DND-41 (cell line): ENCODE measurements at regions not wholly inside any gene's neighbourhood (a gene's known extent, or its start where the extent isn't known, plus 50 kb on each side); places are given as distances from the start of the nearest gene placed in this dataset.
A peak's percentile ranks its signal among the peaks of the same experiment; 100 is the strongest.

ENCODE experiments used
- ATAC-seq: fragments of 200-7000 bp; cut with Tn5 transposase; 3 replicates; pipeline ENCODE4 v1.9.1; 2021; ENCODE audit warnings: low read depth; ENCODE audit not compliant: insufficient read depth
- DNase-seq: peaks from one replicate; pipeline ENCODE4 v3.0.0-alpha.2; 2020
- H2AFZ ChIP-seq: 2 replicates; pipeline ENCODE4 v1.6.0; 2012; ENCODE audit warnings: low read depth, low read length
- H3K27ac ChIP-seq: 2 replicates; pipeline ENCODE4 v1.5.1; 2012; ENCODE audit warnings: low read length, inconsistent platforms
- H3K27me3 ChIP-seq: fragments of 200-600 bp; sonication (generic); 2 replicates; pipeline ENCODE4 v1.6.0; 2012; ENCODE audit warnings: low read length, mild to moderate bottlenecking, inconsistent platforms; ENCODE audit not compliant: insufficient read depth, poor library complexity
- H3K36me3 ChIP-seq: 2 replicates; pipeline ENCODE4 v1.5.1; 2012; ENCODE audit warnings: low read length, inconsistent platforms; ENCODE audit not compliant: insufficient read depth
- H3K4me1 ChIP-seq: 2 replicates; pipeline ENCODE4 v1.5.1; 2012; ENCODE audit warnings: mild to moderate bottlenecking, low read length; ENCODE audit not compliant: insufficient read depth
- H3K4me2 ChIP-seq: 2 replicates; pipeline ENCODE4 v1.6.0; 2012; ENCODE audit warnings: mild to moderate bottlenecking, moderate library complexity, low read length, inconsistent platforms; ENCODE audit not compliant: insufficient read depth
- H3K4me3 ChIP-seq, 2 experiments: fragments of 200-600 bp in 1 of 2; shearing (Covaris generic) in 1 of 2; 2 replicates each; pipeline ENCODE4 v1.5.1; 2012 to 2016; ENCODE audit warnings: inconsistent platforms in 2 of 2, low read length in 2 of 2, mild to moderate bottlenecking in 2 of 2, low read depth in 1 of 2, moderate library complexity in 1 of 2
- H3K79me2 ChIP-seq: 2 replicates; pipeline ENCODE4 v1.6.0; 2012; ENCODE audit warnings: low read length, inconsistent platforms; ENCODE audit not compliant: insufficient read depth
- H3K9ac ChIP-seq: 2 replicates; pipeline ENCODE4 v1.6.0; 2012; ENCODE audit warnings: low read depth, mild to moderate bottlenecking, inconsistent platforms, low read length, moderate library complexity
- H3K9me3 ChIP-seq: 2 replicates; pipeline ENCODE4 v1.5.1; 2012; ENCODE audit warnings: low read length, moderate library complexity, mild to moderate bottlenecking, inconsistent platforms; ENCODE audit not compliant: insufficient read depth, severe bottlenecking
- H4K20me1 ChIP-seq: 2 replicates; pipeline ENCODE4 v1.6.0; 2012; ENCODE audit warnings: low read length; ENCODE audit not compliant: insufficient read depth
- EZH2 ChIP-seq: IDR thresholded peaks from 3 replicates; pipeline ENCODE4 v1.6.1; 2012; ENCODE audit warnings: borderline replicate concordance, low read depth, mild to moderate bottlenecking, moderate library complexity, low read length, inconsistent platforms; ENCODE audit not compliant: severe bottlenecking
- TF ChIP-seq, protein P1 (sequence below): IDR thresholded peaks from 2 replicates; pipeline ENCODE4 v1.5.1; 2012; ENCODE audit warnings: borderline replicate concordance, low read length, moderate library complexity, mild to moderate bottlenecking; ENCODE audit not compliant: poor library complexity, severe bottlenecking; ENCODE audit errors: extremely low read depth

DNA sequence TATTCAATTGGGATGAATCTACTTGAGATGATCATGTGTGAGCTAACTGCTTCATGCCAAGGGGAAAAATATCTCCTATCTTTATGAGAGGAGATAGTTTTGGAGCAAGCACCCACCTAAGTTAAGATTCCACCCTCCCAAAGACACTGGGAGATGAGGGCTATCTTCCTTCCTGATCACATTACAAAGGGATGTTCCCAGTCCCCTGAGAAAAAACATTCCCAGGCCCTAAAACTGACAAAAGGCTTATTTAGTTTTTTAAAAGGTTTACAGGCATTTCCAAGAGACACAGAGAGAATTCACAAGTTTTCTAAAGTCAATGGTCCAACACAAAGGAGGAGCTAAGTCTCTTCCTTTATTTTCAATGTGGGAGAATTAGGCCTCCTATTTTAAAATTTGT lies 401.5 kb downstream of the FBXO15 start:
- Histone ChIP-seq H2AFZ (no peak overlapping the region), H3K4me3 (no peak overlapping the region), H3K36me3 (no peaks in the 10 kb centered on the region), H3K4me1 (peaks cover 24% of the 10 kb centered on the region), H3K4me2 (no peak overlapping the region), H3K27me3 (no peaks in the 10 kb centered on the region), H3K9ac (no peak overlapping the region), H3K9me3 (no peaks in the 10 kb centered on the region), H3K27ac (no peak overlapping the region), H3K79me2 (no peaks in the 10 kb centered on the region), H4K20me1 (no peaks in the 10 kb centered on the region)
- TF ChIP-seq EZH2: no peak
- TF ChIP-seq, protein P1, sequence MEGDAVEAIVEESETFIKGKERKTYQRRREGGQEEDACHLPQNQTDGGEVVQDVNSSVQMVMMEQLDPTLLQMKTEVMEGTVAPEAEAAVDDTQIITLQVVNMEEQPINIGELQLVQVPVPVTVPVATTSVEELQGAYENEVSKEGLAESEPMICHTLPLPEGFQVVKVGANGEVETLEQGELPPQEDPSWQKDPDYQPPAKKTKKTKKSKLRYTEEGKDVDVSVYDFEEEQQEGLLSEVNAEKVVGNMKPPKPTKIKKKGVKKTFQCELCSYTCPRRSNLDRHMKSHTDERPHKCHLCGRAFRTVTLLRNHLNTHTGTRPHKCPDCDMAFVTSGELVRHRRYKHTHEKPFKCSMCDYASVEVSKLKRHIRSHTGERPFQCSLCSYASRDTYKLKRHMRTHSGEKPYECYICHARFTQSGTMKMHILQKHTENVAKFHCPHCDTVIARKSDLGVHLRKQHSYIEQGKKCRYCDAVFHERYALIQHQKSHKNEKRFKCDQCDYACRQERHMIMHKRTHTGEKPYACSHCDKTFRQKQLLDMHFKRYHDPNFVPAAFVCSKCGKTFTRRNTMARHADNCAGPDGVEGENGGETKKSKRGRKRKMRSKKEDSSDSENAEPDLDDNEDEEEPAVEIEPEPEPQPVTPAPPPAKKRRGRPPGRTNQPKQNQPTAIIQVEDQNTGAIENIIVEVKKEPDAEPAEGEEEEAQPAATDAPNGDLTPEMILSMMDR: no peak
- ATAC-seq: no peak
- no peak for DNase-seq

DNA sequence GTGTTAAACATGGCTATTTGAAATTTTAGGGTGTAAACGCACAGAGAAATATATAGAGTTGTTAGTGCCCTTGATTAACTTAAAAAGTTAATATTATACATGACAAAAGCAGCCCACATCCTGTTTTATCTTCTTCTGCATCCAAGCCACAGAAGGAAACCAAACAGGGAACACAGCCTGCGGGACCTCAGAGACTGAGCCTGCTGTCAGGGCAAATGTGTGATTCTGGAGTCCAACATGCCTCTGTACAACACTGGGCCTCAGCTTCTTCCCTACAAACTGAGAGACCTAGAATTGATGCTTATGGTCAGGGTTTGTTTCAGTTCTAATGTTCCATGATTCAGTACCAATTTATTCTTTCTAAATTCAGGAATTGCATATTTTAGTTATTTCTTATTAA lies 404.7 kb downstream of the FBXO15 start:
- DNase-seq: peak; percentile 42
- ATAC-seq: peak; percentile 91
- no peaks in the 10 kb centered on the region for H3K36me3 ChIP-seq
- H3K4me2 ChIP-seq: peak overlapping the region; percentile 18
- H3K27ac ChIP-seq: peak overlapping the region; percentile 60
- no peak overlapping the region for H2AFZ ChIP-seq
- H3K4me3 ChIP-seq: no peak overlapping the region
- no peaks in the 10 kb centered on the region for H3K79me2 ChIP-seq
- no peaks in the 10 kb centered on the region for H3K27me3 ChIP-seq
- H4K20me1 ChIP-seq: no peaks in the 10 kb centered on the region
- no peak for TF ChIP-seq EZH2
- TF ChIP-seq, protein P1: no peak
- 0 out of 2 replicates have a peak overlapping the region, but pooled peaks have one; percentile 1 for H3K9ac ChIP-seq
- no peaks in the 10 kb centered on the region for H3K9me3 ChIP-seq
- H3K4me1 ChIP-seq: peaks cover 24% of the 10 kb centered on the region

DNA sequence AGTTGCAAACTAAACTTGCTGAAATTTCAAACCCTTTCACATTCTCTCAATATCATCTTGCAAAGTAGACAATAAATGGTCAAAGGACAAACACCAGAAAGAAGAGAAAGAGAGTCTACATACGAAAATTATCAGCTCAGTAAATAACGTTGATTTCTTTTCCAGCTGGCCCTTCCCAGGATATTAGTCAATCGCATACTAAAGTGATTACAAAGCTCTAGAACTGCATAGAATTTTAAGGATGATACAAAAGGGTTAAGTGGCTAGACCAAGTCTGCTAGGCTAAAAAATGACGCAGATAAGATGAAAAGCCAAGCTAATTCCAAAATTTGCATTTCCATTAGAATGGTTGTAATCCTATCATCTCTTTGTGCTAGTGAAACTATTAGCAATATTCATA lies 405.7 kb downstream of the FBXO15 start:
- Histone ChIP-seq H3K36me3 (no peaks in the 10 kb centered on the region), H3K27ac (no peak overlapping the region; the same call in 1 of the 2 replicates), H3K4me1 (peaks cover 24% of the 10 kb centered on the region), H3K4me2 (no peak overlapping the region), H2AFZ (no peak overlapping the region), H3K27me3 (no peaks in the 10 kb centered on the region), H3K79me2 (no peaks in the 10 kb centered on the region), H3K4me3 (no peak overlapping the region), H3K9me3 (no peaks in the 10 kb centered on the region), H4K20me1 (no peaks in the 10 kb centered on the region), H3K9ac (no peak overlapping the region)
- DNase-seq (no peak), ATAC-seq (no peak)
- TF ChIP-seq, protein P1: no peak
- no peak for TF ChIP-seq EZH2

DNA sequence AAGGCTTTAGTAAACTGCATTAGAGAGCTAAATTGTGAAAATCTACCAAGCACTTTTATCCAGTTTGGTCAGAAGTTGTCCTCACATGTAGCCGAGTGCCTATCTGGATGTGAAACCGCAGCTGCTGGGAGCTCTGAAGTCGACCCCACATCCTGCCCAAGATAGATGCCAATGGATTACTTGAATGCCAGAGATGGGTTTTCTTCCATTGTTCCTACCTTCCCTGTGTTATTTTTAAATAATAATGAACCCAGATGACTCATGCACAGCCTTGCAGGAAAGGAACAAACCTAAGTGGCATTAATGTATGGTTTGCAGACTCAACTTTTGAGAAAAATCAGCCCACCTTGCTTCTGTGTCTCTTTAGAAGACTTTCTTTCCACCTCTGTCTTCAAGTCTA lies 408.5 kb downstream of the FBXO15 start:
- Histone ChIP-seq H3K27ac (no peak overlapping the region), H4K20me1 (no peaks in the 10 kb centered on the region), H3K27me3 (no peaks in the 10 kb centered on the region), H3K36me3 (no peaks in the 10 kb centered on the region), H3K79me2 (no peaks in the 10 kb centered on the region), H3K4me2 (no peak overlapping the region), H3K9me3 (no peaks in the 10 kb centered on the region), H3K4me1 (peaks cover 24% of the 10 kb centered on the region), H2AFZ (no peak overlapping the region), H3K4me3 (no peak overlapping the region), H3K9ac (no peak overlapping the region)
- TF ChIP-seq EZH2: no peak
- TF ChIP-seq, protein P1: no peak
- no peak for DNase-seq
- ATAC-seq: no peak
